ENCODE measurements at regions not wholly inside any gene's neighbourhood (a gene's known extent, or its start where the extent isn't known, plus 50 kb on each side); places are given as distances from the start of the nearest gene placed in this dataset.

GRCh38 chr20:22370137-22370536 lies 214.2 kb downstream of the FOXA2 start:
- no peak for DNase-seq (ENCODE audit: low spot score)

- DNase-seq (ENCODE audit: low spot score): no peak
Measured at GRCh38 chr20:22369100-22369499, 215.3 kb downstream of the FOXA2 start.

- DNase-seq (ENCODE audit: low spot score): no peak
Measured at GRCh38 chr20:22368235-22368634, 216.1 kb downstream of the FOXA2 start.

- DNase-seq (ENCODE audit: low spot score): no peak
Measured at GRCh38 chr20:22366631-22367030, 217.7 kb downstream of the FOXA2 start.

GRCh38 chr20:22354647-22355046 lies 229.7 kb downstream of the FOXA2 start:
- DNase-seq (ENCODE audit: low spot score): no peak

- no peak for DNase-seq (ENCODE audit: low spot score)
Measured at GRCh38 chr20:22353586-22353985, 230.8 kb downstream of the FOXA2 start.

- DNase-seq (ENCODE audit: low spot score): no peak
Measured at GRCh38 chr20:22352019-22352418, 232.4 kb downstream of the FOXA2 start.

- no peak for DNase-seq (ENCODE audit: low spot score)
Measured at GRCh38 chr20:22350624-22351023, 233.7 kb downstream of the FOXA2 start.

- DNase-seq (ENCODE audit: low spot score): peak; percentile 77
Measured at GRCh38 chr20:22348010-22348409, 236.4 kb downstream of the FOXA2 start.

GRCh38 chr20:22346716-22347115 lies 237.7 kb downstream of the FOXA2 start:
- DNase-seq (ENCODE audit: low spot score): no peak

- DNase-seq (ENCODE audit: low spot score): no peak
Measured at GRCh38 chr20:22343612-22344011, 240.8 kb downstream of the FOXA2 start.

GRCh38 chr20:22342410-22342809 lies 242.0 kb downstream of the FOXA2 start:
- DNase-seq (ENCODE audit: low spot score): no peak

- peak; percentile 48 for DNase-seq (ENCODE audit: low spot score)
Measured at GRCh38 chr20:22341508-22341907, 242.9 kb downstream of the FOXA2 start.

GRCh38 chr20:22339946-22340345 lies 244.4 kb downstream of the FOXA2 start:
- DNase-seq (ENCODE audit: low spot score): no peak

- peak; percentile 77 for DNase-seq (ENCODE audit: low spot score)
Measured at GRCh38 chr20:22339091-22339881, 245.1 kb downstream of the FOXA2 start.

GRCh38 chr20:22338140-22338708 lies 246.1 kb downstream of the FOXA2 start:
- DNase-seq (ENCODE audit: low spot score): no peak

GRCh38 chr20:22335210-22335609 lies 249.2 kb downstream of the FOXA2 start:
- no peak for DNase-seq (ENCODE audit: low spot score)

- peak; percentile 51 for DNase-seq (ENCODE audit: low spot score)
Measured at GRCh38 chr20:22333885-22334545, 250.4 kb downstream of the FOXA2 start.

- no peak for DNase-seq (ENCODE audit: low spot score)
Measured at GRCh38 chr20:22324505-22324904, 259.9 kb downstream of the FOXA2 start.

GRCh38 chr20:22322513-22322912 lies 261.9 kb downstream of the FOXA2 start:
- no peak for DNase-seq (ENCODE audit: low spot score)

- no peak for DNase-seq (ENCODE audit: low spot score)
Measured at GRCh38 chr20:22321191-22321590, 263.2 kb downstream of the FOXA2 start.

- DNase-seq (ENCODE audit: low spot score): no peak
Measured at GRCh38 chr20:22320245-22320915, 264.0 kb downstream of the FOXA2 start.

All from umbilical cord (tissue), 1 donor.